Neural crest cell (in vitro differentiated cells): ENCODE measurements at regions not wholly inside any gene's neighbourhood (a gene's known extent, or its start where the extent isn't known, plus 50 kb on each side); places are given as distances from the start of the nearest gene placed in this dataset.

ENCODE experiments used
- DNase-seq: peaks from one replicate; pipeline ENCODE4 v3.0.0; 2021; ENCODE audit warnings: low read depth, mixed read lengths, low spot score
- H3K27ac Mint-ChIP-seq: one replicate; pipeline ENCODE4 v1.8.0; 2021; ENCODE audit warnings: mild to moderate bottlenecking, mixed read lengths; ENCODE audit not compliant: unreplicated experiment
- H3K27me3 Mint-ChIP-seq: 2 replicates; pipeline ENCODE4 v1.8.0; 2021; ENCODE audit warnings: low read depth, mild to moderate bottlenecking, mixed read lengths
- H3K36me3 Mint-ChIP-seq: 2 replicates; pipeline ENCODE4 v1.8.0; 2021; ENCODE audit warnings: low read depth, mild to moderate bottlenecking, mixed read lengths
- H3K4me1 Mint-ChIP-seq: 2 replicates; pipeline ENCODE4 v1.8.0; 2021; ENCODE audit warnings: mixed read lengths
- H3K4me3 Mint-ChIP-seq: one replicate; pipeline ENCODE4 v1.8.0; 2021; ENCODE audit warnings: mild to moderate bottlenecking, mixed read lengths
- H3K9me3 Mint-ChIP-seq: 2 replicates; pipeline ENCODE4 v1.8.0; 2021; ENCODE audit warnings: mixed read lengths
- TF ChIP-seq, protein P1 (sequence below): fragments of 200-600 bp; sonication (generic); conservative IDR thresholded peaks from 2 replicates; pipeline ENCODE4 v1.5.0; 2021; ENCODE audit warnings: antibody characterized with exemption, mild to moderate bottlenecking

DNA sequence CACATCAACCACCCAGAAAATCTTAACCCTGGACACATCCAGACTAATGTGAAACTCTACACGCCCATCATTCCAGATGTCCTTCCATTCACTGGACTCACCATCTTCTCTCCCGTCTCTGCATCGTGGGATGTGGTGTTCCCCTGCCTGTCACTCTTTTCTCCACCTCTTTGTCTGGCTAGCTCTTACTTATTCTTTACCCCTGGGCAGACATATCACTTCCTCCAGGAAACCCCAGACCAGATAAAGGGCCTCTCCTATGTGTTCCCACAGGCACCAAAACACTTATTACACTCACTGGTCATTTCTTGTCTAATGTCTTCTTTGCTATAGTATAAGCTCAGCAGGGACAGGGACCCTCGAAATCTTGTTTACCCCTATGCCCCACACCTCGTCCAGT is 109.3 kb upstream of the IPO5 start:
- no peak for DNase-seq
- H3K27me3 Mint-ChIP-seq = no peaks in the 10 kb centered on the region
- no peaks in the 10 kb centered on the region for H3K9me3 Mint-ChIP-seq
- TF ChIP-seq, protein P1, sequence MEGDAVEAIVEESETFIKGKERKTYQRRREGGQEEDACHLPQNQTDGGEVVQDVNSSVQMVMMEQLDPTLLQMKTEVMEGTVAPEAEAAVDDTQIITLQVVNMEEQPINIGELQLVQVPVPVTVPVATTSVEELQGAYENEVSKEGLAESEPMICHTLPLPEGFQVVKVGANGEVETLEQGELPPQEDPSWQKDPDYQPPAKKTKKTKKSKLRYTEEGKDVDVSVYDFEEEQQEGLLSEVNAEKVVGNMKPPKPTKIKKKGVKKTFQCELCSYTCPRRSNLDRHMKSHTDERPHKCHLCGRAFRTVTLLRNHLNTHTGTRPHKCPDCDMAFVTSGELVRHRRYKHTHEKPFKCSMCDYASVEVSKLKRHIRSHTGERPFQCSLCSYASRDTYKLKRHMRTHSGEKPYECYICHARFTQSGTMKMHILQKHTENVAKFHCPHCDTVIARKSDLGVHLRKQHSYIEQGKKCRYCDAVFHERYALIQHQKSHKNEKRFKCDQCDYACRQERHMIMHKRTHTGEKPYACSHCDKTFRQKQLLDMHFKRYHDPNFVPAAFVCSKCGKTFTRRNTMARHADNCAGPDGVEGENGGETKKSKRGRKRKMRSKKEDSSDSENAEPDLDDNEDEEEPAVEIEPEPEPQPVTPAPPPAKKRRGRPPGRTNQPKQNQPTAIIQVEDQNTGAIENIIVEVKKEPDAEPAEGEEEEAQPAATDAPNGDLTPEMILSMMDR = no peak
- H3K4me3 Mint-ChIP-seq = no peak overlapping the region
- H3K4me1 Mint-ChIP-seq = peaks cover 2% of the 10 kb centered on the region
- H3K27ac Mint-ChIP-seq = no peak overlapping the region
- H3K36me3 Mint-ChIP-seq = no peaks in the 10 kb centered on the region

- Mint-ChIP-seq H3K9me3 (peaks cover 4% of the 10 kb centered on the region), H3K27me3 (no peaks in the 10 kb centered on the region), H3K27ac (no peak overlapping the region), H3K4me3 (no peak overlapping the region), H3K4me1 (peaks cover 4% of the 10 kb centered on the region), H3K36me3 (no peaks in the 10 kb centered on the region)
- TF ChIP-seq, protein P1 = no peak
- no peak for DNase-seq
These were observed 104.6 kb upstream of the IPO5 start for GRCh38 chr13:97848886-97849285.

GRCh38 chr13:97849305-97849704 is 104.2 kb upstream of the IPO5 start:
- no peak for DNase-seq
- TF ChIP-seq, protein P1 = peak; percentile 55
- Mint-ChIP-seq H3K36me3 (no peaks in the 10 kb centered on the region), H3K4me3 (no peak overlapping the region), H3K27ac (no peak overlapping the region), H3K27me3 (no peaks in the 10 kb centered on the region), H3K4me1 (peaks cover 4% of the 10 kb centered on the region), H3K9me3 (peaks cover 4% of the 10 kb centered on the region)

GRCh38 chr13:97851269-97851668 is 102.2 kb upstream of the IPO5 start:
- Mint-ChIP-seq H3K27ac (no peak overlapping the region), H3K36me3 (no peaks in the 10 kb centered on the region), H3K27me3 (no peaks in the 10 kb centered on the region), H3K4me1 (peaks cover 12% of the 10 kb centered on the region), H3K9me3 (peaks cover 7% of the 10 kb centered on the region), H3K4me3 (no peak overlapping the region)
- TF ChIP-seq, protein P1 = no peak
- DNase-seq = no peak

DNA sequence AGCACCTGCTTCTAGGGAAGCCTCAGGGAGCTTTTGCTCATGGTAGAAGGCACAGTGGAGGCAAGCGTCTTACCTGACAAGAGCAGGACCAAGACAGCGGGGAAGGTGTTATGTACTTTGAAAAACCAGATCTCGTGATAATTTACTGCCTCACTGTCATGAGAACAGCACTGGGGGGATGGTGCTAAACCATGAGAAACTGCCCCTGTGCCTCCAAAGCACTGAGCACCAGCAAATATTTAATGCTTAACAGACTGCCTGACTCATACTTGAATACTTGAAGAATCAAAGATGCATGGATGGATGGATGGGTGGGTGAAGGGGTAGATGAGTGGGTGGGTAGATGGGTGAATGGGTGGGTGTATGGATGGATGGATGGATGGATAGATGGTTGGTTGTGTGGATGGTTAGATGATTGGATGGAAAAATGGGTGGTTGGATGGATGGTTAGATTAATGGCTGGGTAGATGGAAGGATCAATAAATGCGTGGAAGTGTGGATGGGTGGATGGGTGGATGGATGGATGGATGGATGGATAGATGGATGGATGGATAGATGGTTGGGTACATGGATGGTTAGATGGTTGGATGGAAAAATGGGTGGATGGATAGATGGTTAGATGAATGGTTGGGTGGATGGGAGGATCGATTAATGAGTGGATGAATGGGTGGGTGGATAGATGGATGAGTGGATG is 101.1 kb upstream of the IPO5 start:
- peaks cover 12% of the 10 kb centered on the region for H3K4me1 Mint-ChIP-seq
- DNase-seq = no peak
- no peak overlapping the region for H3K4me3 Mint-ChIP-seq
- no peak overlapping the region for H3K27ac Mint-ChIP-seq
- H3K9me3 Mint-ChIP-seq = peaks cover 7% of the 10 kb centered on the region
- H3K27me3 Mint-ChIP-seq = no peaks in the 10 kb centered on the region
- TF ChIP-seq, protein P1 = no peak
- H3K36me3 Mint-ChIP-seq = no peaks in the 10 kb centered on the region
